GM18502 (cell line): ENCODE measurements at regions not wholly inside any gene's neighbourhood (a gene's known extent, or its start where the extent isn't known, plus 50 kb on each side); places are given as distances from the start of the nearest gene placed in this dataset.
"Not testable (repeated sequence)": the region's sequence is repeated elsewhere in the genome, so short reads cannot be mapped to it uniquely, and the experiment has no call there.

Experiments
- ATAC-seq: cut with Tn5 transposase; IDR thresholded peaks from one replicate; pipeline ENCODE4 v1.9.1; 2021; ENCODE audit warnings: mild to moderate bottlenecking; ENCODE audit not compliant: unreplicated experiment, poor library complexity

DNA sequence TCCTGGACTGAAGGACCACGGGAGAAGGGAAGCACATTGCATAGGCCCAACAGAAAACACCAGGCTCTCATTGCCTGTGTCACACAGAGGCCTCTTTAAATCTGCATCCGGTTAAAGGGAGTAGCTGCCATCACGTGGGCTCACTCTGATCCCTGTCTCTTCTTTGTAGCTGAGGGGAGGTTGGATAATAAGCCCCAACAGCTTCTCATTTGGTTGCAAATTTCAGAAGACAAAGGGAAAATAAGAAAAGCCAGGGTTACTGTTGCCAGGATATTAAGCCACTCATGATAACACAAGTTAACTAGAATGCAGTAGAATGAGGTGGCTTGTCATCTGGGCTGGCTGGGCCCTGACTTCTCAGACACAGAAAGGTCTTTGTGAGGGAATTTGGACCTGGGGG, 325.1 kb upstream of the ERCC4 start:
- no peak for ATAC-seq

DNA sequence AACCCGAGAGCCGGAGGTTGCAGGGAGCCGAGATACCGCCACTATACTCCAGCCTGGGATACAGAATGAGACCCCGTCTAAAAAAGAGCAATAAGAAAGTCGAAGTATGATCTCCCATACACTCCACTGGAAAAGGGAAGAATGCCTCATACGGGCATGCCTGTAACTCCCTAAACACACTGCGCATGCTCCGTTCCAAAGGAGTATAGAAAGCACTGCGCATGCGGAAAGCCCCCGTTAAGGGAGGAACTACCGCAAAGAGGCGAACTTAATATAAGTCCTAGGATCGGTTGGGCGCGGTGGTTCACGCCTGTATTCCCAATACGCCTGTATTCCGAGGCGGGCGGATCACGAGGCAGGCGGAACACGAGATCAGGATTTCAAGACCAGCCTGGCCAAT, 313.1 kb upstream of the ERCC4 start:
- ATAC-seq, result no peak

DNA sequence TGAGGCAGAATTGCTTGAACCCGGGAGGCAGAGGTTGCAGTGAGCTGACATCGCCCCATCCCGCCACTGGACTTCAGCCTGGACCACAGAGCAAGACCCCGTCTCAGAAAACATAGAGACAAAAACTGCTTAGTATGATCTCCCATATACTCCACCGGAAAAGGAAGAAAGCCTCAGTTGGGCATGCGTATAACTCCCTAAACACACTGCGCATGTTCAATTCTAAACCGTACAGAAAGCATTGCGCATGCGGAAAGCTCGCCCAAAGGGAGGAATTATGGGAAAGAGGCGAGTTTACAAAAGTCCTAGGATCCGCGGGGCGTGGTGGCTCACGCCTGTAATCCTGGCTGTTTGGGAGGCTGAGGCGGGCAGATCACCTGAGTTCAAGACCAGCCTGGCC, 312.7 kb upstream of the ERCC4 start:
- ATAC-seq, result no peak

DNA sequence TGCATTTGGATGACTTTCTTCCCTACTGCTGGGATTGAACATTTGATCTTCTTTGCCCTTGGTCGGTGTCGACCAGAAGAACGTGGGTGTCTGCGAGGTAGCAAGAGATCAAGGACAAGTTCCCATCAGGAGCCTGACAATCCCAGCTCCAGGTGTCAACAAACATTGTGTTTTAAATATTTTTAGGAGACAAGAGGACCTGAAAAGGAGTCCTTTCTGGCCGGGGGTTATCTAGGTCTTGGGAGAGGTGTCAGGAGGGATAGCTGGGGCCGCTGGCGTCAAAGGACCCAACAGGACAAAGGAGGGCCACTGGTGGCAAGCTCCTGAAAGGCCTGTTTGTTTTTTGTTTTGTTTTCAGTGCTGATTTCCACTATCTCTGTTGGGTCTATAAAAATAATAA, 308.4 kb upstream of the ERCC4 start:
- ATAC-seq, result no peak

DNA sequence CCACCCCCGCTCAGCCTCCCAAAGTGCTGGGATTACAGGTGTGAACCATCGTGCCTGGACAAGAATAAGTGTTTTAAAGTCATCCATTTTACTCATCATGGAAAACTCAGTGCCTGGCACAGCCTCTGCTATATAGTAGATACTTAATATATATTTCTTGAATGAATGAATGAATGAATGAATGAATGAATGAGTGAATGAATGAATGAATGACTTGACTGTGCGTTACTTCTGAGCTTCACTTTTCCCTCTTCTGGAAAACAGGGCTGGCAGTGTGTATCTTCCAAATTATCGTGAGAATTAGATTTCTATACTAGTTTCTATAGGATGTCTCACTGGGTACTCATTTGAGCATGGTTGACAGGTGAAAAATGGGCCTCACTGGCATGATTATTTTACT, 307.3 kb upstream of the ERCC4 start:
- no peak for ATAC-seq

DNA sequence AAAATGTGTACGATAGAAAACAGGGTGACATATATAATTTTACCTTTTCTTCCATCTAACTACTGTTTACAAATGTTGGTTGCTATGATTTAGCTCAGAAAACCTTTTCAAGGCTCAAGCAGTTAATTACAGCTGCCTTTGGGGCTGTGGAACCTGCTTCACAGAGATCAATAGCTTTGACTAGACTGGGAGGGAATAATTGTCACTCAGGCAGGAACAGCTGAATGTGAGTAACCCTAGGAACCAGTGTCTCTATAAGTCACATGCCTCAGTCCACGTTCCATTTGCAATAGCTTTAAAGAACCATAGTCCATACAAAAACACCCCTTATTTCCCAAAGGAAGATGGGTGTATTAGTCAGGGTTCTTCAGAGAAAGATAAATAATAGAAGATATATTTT, 306.8 kb upstream of the ERCC4 start:
- ATAC-seq, result no peak

DNA sequence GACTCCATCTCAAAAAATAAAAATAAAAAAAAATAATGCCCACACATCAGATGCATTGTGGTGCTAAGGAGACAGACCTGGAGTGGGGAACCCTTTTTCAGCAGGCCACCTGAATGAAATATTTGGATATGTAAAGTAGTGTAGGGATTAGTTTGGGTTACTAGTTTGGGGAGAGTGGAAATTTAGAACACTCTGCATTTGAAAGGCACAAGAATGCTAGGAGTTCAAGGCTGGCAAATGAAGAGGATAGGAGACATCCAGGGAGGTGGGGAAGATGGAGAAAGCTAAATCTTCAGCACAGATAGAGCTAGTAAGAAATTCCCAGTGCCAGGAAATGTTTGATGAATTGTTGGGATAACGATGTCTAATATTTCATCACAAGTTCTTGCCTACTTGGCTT, 298.3 kb upstream of the ERCC4 start:
- no peak for ATAC-seq

DNA sequence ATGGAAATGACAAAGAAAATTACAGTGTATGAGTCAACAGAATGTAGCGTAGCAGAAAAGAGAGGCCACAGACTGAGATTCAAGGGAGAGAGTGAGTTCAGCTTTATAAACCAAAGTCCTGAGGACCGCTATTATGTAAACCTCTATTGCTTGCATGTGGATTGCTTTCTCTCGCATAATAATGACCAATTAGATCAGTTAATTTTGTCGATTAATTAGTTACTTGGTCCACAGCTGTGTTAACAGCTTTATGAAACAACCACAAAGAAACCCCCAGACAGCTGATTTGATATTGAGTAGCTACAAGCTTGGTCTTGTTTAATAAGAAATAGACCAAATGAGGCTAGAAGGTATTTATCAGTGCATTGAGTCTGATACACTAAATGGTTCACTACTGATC, 291.8 kb upstream of the ERCC4 start:
- no peak for ATAC-seq

DNA sequence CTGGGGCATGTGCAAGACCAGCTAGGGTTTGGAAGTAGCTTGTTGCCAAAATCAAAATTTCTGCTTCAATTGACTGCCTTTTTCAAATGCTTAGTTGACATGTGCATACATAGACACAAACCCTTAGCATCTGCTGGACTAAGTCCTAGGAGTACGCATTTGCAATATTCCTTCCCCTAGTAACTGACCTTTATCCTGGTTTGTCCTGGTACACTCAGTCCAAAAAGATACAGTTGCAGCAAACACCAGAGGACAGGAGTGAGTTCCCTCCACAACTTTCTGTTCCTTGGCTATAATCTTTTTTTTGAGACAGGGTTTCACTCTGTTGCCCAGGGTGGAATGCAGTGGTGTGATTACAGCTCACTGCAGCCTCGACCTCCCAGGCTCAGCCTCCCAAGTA, 290.2 kb upstream of the ERCC4 start:
- no peak for ATAC-seq

DNA sequence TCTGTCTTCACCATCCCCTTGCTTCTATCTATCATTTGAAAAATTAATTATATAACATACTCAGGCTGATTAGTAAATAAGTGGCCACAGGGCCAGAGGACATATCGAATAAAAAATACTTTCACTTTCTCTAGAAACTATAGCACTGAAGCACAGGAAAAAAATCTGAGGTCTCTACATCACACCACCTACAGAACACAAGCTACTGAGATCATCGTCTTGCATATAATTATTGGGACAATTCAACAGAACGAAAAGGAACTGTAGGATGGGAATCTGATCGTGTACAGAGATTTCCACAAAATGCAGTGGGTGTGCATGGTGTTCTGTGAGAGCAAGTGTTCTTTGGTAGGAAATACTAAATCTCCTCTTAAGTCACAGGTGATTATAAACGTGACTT, 289.6 kb upstream of the ERCC4 start:
- ATAC-seq, result no peak

DNA sequence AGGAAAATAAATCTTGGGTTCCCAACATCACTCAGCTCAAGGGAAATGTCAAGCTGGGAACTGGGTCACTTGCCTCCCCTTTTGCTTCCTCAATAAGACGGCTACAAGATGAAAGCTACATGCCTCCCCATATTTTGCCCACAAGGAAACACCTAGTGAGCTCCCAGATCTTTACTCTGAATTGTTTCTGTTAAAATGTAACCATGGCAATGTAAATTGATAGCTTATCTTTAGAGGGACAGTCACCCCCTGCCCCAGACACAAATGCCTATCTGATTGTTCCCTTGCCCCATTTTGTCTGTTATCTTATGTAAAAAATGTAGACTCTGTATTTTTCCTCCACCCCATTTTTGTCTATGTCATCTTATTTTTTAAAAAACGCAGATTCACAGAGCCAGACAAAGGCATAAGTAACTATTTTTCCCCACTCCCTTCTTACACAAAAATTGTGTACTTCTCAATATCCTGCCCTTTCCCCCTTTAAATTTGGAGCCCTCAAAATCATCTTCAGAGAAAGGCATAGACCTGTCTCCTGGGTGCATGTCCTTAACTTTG, 288.7 kb upstream of the ERCC4 start:
- no peak for ATAC-seq

DNA sequence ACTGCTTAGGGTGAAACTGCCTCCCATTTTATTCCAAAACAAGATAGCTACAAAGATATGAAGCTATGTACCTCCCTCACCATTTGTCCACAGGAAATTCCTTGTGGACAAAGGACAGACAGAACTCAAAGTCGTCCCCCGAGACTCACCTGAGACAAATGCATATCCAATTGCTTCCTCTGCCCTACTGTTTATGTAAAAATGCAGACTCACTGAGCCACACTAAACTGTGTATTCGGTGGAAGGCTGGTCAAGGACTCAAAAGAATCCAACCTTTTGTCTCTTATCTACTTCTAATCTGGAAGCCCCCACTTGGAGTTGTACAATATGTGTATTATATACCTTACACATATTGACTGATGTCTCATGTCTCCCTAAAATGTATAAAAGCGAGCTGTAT, 288.0 kb upstream of the ERCC4 start:
- no peak for ATAC-seq

DNA sequence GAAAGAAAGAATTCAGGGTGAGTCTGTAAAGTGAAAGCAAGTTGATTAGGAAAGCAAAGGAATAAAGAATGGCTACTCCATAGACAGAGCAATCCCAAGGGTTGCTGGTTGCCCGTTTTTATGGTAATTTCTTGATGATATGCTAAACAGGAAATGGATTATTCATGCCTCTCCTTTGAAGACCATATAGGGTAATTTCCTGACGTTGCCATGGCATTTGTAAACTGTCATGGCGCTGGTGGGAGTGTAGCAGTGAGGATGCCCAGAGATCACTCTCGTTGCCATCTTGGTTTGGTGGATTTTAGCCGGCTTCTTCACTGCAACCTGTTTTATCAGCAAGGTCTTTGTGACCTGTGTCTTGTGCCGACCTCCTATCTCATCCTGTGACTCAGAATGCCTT, 287.4 kb upstream of the ERCC4 start:
- ATAC-seq, result not testable (repeated sequence)

DNA sequence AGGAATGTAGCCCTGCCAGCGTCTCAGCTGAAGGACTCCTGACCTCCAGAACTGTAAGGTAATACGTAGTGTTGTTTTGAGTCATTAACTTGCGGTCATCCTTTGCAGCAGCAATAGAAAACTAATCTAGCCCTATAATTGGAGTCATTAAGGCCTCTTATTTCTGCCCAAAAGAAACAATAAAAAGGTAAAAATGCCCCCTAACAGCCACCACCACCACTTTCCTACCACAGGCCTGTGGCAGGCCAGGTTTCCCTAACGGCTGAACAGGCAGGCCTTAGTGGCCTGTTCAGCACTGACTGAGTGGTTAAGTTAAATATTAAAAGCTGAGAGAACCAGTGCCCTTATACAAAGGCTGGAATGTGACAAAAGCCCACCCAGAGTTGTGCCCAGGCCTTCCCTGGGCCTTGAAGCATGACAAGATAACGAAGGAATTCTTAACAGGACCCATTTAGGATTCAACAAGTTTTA, 286.5 kb upstream of the ERCC4 start:
- ATAC-seq, result no peak

DNA sequence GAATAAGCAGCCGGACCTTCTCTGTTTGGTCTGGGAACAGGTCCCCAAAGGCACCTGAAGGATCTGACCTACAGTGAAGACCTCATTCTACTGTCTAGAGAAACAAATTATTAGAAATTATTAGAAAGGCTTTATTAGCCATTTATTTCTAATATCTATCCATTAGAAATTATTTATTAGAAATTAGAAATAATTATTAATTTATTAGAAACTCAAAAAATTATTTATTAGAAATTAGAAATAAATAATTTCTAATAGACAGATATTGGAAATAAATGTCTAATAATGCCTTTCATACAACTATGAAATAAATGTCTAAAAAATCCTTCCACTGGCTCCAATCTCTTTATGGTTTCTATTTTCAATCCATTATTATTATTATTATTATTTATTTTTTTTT, 285.7 kb upstream of the ERCC4 start:
- no peak for ATAC-seq

DNA sequence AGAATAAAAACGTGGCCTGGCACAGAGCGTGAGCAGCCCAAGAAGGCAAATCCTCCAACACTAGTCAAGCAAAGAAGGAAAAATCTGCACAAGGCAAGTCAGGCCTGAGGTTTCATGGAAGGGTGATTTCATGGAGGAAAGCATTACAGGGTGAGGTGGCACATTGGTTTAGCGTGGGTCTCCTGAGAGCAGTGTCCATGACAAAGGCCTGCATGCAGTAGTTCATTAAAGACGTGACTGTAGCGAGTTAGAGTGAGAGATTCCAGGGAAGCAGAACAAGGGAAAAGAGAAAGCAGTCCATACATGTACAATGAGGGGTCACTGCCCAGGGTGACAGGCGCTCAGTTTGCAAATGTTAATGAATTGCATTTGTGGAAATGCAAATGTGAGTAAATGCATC, 285.0 kb upstream of the ERCC4 start:
- no peak for ATAC-seq

DNA sequence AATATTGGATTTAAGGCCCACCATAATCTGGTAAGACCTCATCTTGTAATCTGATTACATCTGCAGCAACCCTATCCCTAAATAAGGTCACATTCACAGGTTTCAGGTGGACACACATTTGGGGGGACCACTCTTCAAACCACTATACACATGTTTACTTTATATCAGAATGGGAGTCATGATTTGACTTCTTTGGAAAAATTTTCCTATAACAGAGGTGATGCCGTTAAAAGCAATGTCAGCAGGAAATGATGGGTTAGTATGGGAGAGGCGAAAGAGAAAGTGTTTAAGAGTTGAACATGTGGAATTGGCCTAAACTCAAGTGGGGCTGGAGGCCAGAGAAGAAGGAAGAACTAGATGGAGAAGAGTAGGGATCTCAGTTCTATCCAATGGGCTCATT, 281.7 kb upstream of the ERCC4 start:
- no peak for ATAC-seq

DNA sequence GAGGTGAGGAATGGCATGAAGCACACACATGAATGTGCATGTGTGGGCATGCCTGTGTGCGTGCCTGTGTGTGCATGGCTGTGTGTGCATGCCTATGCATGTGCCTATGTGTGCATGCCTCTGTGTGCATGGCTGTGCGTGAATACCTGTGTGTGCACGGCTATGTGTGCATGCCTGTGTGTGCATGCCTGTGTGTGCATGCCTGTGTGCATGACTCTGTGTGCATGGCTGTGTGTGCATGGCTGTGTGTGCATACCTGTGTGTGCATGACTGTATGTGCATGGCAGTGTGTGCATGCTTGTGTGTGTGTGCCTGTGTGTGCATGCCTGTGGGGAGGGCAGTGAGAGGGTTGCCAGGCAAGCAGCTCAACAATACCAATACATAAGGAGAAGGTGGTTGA, 276.5 kb upstream of the ERCC4 start:
- ATAC-seq, result no peak

DNA sequence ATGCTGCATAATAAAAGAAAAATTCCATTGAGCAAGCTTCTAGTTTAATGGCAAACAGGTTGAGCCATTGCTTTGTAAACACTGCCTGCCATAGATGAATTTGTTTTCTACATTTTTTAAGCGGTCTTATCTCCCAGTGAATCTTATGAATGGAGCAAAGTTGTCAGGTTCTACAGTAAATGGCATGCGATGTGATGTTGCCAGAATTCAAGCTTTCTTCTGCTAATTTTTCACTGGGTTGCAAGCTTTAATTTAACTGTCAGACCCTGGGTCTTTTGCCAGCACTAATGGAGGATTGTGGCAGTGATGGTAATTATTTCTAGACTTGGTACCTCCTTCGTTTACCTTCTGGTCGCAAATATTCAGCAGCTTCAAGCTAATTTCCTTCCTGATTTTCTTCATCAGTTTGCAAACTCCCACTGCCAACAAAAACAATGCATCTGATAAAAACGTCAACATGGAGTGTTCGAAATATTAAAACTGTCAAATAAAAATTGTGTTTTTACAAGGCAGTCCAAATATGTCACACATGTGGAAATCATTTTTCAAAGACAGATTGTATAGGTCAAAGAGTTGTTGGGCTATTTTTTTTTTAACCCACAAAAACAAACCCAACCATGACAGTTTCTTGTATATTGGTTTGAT, 274.2 kb upstream of the ERCC4 start:
- no peak for ATAC-seq

DNA sequence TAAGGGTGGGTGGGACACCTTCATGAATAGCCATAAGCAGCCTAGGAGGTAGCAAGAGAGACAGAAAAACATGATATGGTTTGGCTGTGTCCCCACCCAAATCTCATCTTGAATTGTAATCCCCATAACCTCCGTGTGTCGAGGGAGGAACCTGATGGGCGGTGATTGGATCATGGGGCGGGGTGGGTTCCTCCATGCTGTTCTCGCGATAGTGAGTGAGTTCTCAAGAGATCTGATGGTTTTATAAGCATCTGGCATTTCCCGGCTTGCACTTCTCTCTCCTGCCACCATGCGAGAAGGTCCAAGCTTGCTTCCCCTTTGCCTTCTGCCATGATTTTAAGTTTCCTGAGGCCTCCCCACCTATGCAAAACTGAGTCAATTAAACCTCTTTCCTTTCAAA, 259.1 kb upstream of the ERCC4 start:
- ATAC-seq, result no peak

DNA sequence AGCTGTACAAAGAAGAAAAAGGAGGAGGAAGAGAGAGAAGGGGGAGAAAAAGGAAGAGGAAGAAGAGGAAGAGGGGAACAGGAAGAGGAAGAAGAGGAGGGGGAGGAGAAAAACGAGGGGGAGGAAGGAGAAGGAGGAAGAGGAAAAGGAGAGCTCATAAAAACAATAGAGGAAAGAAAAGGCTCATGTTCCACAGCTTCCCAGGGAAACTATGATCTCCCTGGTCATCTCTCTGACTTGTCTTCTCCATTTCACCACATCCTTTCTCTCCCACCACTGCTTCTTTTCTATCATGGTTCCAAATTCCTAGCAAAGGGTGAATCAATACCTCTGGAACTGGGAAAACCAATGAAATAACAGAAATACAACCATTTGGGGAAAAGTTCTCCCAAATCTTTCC, 254.1 kb upstream of the ERCC4 start:
- ATAC-seq, result no peak

DNA sequence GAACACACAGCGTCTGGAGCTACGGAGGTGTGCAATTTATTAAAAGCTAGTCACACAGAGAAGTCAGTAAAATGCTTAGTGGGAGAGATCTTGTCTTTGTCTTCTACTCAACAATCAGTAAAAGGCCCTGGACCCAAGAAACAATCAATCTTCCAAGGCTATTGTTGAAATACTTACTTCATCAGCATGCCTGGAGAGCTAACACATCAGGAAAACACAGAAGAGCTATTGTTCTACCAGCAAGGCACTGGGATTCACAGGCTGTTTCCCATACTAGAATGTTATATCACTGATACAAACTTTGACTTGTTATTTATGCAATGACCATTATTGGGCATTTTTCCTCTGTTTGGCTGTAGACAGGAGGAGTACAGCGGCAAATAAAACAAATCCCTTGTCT, 247.8 kb upstream of the ERCC4 start:
- ATAC-seq, result no peak
